GM21367 (cell line): ENCODE measurements at regions not wholly inside any gene's neighbourhood (a gene's known extent, or its start where the extent isn't known, plus 50 kb on each side); places are given as distances from the start of the nearest gene placed in this dataset.

ENCODE experiments used
- ATAC-seq: cut with Tn5 transposase; IDR thresholded peaks from one replicate; pipeline ENCODE4 v1.9.1; 2021; ENCODE audit not compliant: unreplicated experiment

DNA sequence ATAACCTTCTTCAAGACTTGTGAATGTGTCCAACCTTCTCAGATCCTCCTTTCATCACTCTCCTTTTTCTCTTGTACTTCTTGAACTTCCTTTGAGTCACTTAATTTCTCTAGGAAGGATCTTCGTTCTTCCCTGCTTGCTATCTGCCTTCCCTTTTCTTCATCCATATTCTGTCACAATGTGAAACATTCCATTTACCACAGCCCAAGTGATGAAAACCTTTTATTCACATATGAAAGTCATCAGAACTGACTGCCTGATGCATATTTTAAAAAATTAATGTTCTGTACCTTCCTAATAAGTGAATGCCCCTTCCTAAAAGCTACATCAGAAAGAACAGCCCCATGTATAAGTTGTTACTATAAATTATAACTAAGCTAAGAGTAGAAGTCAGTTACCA lies 520.4 kb upstream of the LUZP2 start:
- no peak for ATAC-seq

GRCh38 chr11:23976841-23977271 lies 520.0 kb upstream of the LUZP2 start:
- no peak for ATAC-seq

- no peak for ATAC-seq
These were observed 508.4 kb upstream of the LUZP2 start for GRCh38 chr11:23988381-23989006.

GRCh38 chr11:23990346-23991164 lies 506.3 kb upstream of the LUZP2 start:
- ATAC-seq, result no peak

GRCh38 chr11:23991165-23991539 lies 505.7 kb upstream of the LUZP2 start:
- no peak for ATAC-seq

GRCh38 chr11:23995891-23996290 lies 501.0 kb upstream of the LUZP2 start:
- no peak for ATAC-seq

- no peak for ATAC-seq
These were observed 499.5 kb upstream of the LUZP2 start for GRCh38 chr11:23997356-23997755.

DNA sequence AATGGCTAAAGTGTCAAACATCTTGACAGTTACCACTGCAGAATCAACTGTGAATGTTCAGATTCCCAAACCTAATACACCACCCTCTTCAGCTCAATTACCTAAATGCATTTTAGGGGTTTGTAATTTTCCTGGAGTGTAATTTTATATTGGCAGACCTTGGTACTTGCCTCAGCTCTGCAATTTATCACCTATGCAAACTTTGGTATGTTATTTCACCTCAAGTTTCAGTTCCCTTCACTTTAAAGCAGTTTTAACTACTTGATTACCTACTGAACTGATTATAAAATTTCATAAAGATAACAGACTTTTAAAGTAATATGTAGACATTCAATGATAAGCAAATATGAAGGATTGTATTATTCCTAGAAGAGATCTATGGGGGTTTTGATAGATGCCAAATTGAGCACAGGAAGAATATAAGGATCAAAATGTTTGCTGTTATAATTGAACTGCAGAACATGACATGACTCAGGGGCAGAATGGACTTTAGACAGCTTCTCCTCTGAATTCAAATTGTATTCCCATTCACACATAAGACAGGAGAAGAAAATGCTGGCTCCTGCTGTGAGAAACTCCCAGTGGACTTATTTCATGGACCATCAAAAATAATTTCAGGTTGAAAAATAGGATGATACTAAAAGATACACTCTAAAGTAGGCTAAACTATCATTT lies 491.5 kb upstream of the LUZP2 start:
- no peak for ATAC-seq

DNA sequence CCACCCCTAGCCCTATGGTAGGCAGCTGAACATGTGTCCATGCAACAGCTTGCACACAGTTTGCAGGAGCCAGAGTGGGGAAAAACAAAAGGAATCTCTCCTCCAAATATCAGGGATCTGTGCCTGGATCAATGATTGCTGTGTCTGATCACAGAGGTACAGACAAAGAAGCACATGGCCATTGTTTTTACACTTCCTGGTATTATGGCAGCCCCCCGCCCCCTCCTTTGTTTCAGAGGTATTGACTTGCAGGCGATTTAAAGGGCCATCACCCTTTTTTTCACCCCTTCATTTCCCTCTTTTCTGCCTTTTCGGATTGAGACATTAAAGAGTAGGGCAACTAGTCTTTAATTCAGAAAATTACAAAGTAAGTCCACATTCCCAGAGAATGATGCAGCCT lies 453.0 kb upstream of the LUZP2 start:
- ATAC-seq, result no peak

DNA sequence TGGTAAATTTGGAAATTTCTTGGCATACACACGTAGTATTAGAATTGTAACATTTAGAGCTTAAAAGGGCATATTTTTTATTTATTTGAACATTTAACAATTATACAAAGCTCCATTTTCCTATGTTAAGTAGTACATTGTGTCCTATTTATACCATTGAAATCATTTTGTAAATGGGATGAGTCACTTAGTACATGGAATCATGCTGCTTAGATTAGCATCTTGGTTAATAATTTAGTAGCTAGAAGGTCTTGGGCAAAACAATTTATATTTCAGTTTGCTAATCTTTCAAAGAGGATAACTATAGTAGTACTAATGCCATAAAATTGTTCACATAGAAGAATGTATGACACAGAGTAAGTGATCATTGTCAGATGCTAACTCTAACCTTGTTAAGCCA lies 450.1 kb upstream of the LUZP2 start:
- no peak for ATAC-seq

DNA sequence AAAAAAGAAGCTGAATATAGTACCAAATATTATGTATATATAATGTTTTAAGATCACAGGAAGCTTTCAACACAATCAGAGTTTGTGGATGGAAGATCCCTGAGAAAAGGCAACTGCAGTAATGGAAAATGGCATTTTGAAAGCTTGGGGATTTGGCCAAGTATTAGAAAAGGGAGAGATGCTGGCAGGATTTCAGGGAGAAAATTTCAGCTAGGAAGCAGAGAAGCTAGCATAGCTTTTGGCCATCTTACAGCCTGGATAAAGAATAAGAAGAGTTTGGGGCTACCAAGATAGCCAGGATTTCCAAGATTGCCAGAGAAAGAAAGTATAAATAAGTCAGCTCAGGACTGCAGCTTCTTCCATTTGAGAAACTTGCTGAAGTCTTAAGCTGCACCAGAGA lies 440.8 kb upstream of the LUZP2 start:
- no peak for ATAC-seq

DNA sequence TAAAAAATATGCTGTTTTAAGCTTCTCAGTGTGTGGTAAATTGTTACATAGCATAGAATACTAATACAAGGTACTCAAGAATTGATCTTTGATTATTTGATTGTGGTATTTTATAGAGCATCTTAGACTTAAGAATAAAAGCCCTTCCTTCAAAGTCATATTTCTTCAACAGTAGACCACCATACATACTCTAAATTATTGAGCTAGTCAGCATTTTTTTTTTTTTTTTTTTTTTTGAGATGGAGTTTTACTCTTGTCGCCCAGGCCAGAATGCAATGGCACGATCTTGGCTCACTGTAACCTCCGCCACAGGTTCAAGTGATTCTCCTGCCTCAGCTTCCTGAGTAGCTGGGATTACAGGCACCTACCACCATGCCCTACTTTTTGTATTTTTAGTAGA lies 436.7 kb upstream of the LUZP2 start:
- ATAC-seq, result no peak

DNA sequence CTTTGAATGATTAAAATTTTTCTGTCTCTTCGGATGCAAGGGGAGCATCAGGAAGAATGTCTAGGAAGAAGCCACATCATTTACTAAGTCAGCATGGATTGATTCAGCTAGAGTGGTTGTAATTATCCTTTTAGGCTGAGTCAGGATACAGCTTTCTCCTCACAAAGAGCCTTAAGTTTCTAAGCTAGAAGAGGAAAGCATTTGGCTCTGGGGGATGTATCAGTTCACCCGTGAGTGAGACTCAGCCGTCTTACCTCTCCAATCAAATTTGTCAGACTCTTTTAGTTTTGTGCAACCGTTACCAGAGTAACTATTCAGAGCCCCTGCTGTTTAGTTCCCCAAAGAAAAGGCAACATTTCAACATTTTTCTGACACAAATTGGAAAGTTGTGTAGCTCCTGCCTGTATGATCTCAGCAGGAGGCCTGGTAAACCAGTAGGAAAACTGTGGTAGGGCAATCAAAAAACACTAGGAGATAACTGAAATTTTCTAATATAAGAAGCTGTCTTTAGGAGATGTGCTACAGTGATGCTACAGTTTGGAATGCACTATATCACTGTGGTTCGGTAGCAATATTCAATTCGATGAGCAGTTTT lies 432.4 kb upstream of the LUZP2 start:
- ATAC-seq, result no peak

GRCh38 chr11:24068197-24068596 lies 428.7 kb upstream of the LUZP2 start:
- ATAC-seq, result no peak

DNA sequence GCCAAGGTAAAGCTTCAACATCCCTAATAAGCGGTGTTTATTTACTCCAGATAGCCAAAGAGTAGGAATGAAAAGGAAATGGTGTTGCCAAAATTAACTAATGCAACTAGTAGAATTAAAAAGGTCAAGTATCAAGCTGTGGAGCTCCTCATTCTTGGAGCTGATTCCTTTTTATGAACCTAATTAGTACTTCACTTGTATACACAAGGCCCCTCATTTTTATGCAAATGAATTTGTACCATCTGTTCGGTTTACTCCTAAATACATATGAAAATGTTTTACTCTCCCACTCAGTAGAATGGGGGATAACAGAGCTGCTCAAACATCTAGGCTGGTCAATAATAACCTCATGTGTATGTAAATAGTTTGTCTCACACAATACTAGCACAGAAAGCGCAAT lies 426.4 kb upstream of the LUZP2 start:
- no peak for ATAC-seq

- no peak for ATAC-seq
These were observed 418.8 kb upstream of the LUZP2 start for GRCh38 chr11:24078018-24078417.

DNA sequence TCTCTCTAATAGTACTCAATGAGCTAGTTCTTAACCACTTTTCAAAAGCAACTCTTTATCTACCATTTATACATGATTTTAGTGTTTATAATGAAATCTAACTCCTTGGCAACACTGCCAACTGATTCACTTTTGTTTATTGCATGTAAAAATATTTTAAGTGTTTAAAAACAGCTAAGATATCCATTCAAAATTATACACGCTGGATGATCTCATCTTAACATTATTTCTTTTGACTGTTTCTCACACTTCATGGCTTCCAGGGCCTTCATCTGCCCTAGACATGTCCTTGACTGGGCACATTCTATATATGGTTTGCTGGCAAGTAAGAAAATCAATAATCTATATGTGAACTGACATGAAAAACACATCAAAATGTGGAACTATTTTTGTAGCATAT lies 414.6 kb upstream of the LUZP2 start:
- no peak for ATAC-seq

GRCh38 chr11:24082860-24083259 lies 414.0 kb upstream of the LUZP2 start:
- no peak for ATAC-seq

DNA sequence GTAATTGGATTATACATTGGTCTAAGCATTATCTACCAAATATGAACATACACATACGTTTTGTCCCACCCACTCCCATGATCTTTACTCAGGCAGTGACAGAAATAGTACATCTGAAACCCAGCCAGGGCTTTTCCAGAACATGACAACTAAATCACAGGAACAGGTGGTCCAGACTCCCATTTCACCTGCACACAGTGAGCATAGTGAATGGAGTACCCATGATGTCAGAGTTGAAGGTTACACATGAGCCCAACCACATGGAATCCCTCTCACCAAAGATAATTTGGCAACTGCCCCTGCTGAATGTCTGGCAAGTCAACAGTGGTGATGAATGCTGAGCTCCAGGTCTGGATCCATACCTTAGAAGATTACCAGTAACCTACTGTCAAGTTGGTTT lies 411.9 kb upstream of the LUZP2 start:
- no peak for ATAC-seq

- ATAC-seq, result no peak
These were observed 409.9 kb upstream of the LUZP2 start for GRCh38 chr11:24086921-24087320.

GRCh38 chr11:24091594-24091993 lies 405.3 kb upstream of the LUZP2 start:
- no peak for ATAC-seq

GRCh38 chr11:24093375-24093774 lies 403.5 kb upstream of the LUZP2 start:
- no peak for ATAC-seq
